T-cell (primary cell): ENCODE measurements at regions not wholly inside any gene's neighbourhood (a gene's known extent, or its start where the extent isn't known, plus 50 kb on each side); places are given as distances from the start of the nearest gene placed in this dataset.

ENCODE experiments used
- ATAC-seq, 4 experiments: fragments of 200-7000 bp in 3 of 4; fragments of 150-1000 bp in 1 of 4; cut with Tn5 transposase; replicated peaks in 1 of 4; 1 replicate in 3 of 4; 2 replicates in 1 of 4; pipeline ENCODE4 v1.10.0; 2021; ENCODE audit warnings: moderate library complexity in 3 of 4, mild to moderate bottlenecking in 2 of 4, moderate number of reproducible peaks in 1 of 4
- CTCF ChIA-PET, 2 donors: fragments of 300-600 bp; sonication (Branson Sonifier 250); formaldehyde crosslinking; loops; one replicate each; lab custom pipeline; 2022; ENCODE audit warnings: antibody characterized with exemption in 2 of 2; lab: Charles Lee
- POLR2A ChIA-PET, 2 donors: fragments of 300-600 bp; sonication (Branson Sonifier 250); formaldehyde crosslinking; loops; one replicate each; lab custom pipeline; 2022; ENCODE audit warnings: antibody characterized with exemption in 2 of 2; lab: Charles Lee
- DNase-seq, 35 experiments: peaks; one replicate each; pipeline versions ENCODE4 v3.0.0 to v3.0.0-alpha.2; 2013 to 2023
- H3K27ac ChIP-seq: one replicate; pipeline ENCODE4 v1.5.1; 2013; ENCODE audit warnings: low read length
- H3K27me3 ChIP-seq, 2 experiments: replicated peaks in 1 of 2; 1 replicate in 1 of 2; 2 replicates in 1 of 2; pipeline versions ENCODE4 v1.6.1 to v1.7.0; 2013; ENCODE audit warnings: low read length in 1 of 2, mixed read lengths in 1 of 2; ENCODE audit not compliant: control insufficient read depth in 2 of 2, insufficient read depth in 2 of 2; ENCODE audit errors: extremely low read depth in 1 of 2
- H3K36me3 ChIP-seq, 2 donors: 1 replicate in 1 of 2; 2 replicates in 1 of 2; pipeline versions ENCODE4 v1.6.1 to v1.7.0; 2013; ENCODE audit warnings: low read length in 1 of 2; ENCODE audit not compliant: control insufficient read depth in 2 of 2, insufficient read depth in 1 of 2; ENCODE audit errors: extremely low read depth in 1 of 2
- H3K4me1 ChIP-seq, 2 experiments: 1 replicate in 1 of 2; 2 replicates in 1 of 2; pipeline versions ENCODE4 v1.6.1 to v1.7.0; 2013; ENCODE audit warnings: low read length in 2 of 2, mixed read lengths in 1 of 2; ENCODE audit not compliant: insufficient read depth in 2 of 2, control insufficient read depth in 1 of 2; ENCODE audit errors: extremely low read depth in 1 of 2
- H3K4me3 ChIP-seq, 2 donors: 1 replicate in 1 of 2; 2 replicates in 1 of 2; pipeline versions ENCODE4 v1.5.1 to v1.7.0; 2013; ENCODE audit warnings: mild to moderate bottlenecking in 2 of 2, low read length in 1 of 2, moderate library complexity in 1 of 2; ENCODE audit not compliant: control insufficient read depth in 1 of 2; ENCODE audit errors: extremely low read depth in 1 of 2
- H3K9me3 ChIP-seq: 2 replicates; pipeline ENCODE4 v1.7.0; 2013
- H3K27ac Mint-ChIP-seq, 2 donors: one replicate each; pipeline ENCODE4 v1.8.0; 2020 to 2021; ENCODE audit warnings: mild to moderate bottlenecking in 2 of 2, mixed read lengths in 2 of 2
- H3K27me3 Mint-ChIP-seq, 2 donors: one replicate each; pipeline ENCODE4 v1.8.0; 2021 to 2022; ENCODE audit warnings: mixed read lengths in 2 of 2
- H3K36me3 Mint-ChIP-seq: one replicate; pipeline ENCODE4 v1.8.0; 2021; ENCODE audit warnings: mixed read lengths
- H3K4me1 Mint-ChIP-seq, 3 donors: one replicate each; pipeline ENCODE4 v1.8.0; 2020 to 2022; ENCODE audit warnings: mixed read lengths in 3 of 3, mild to moderate bottlenecking in 1 of 3
- H3K4me3 Mint-ChIP-seq, 3 donors: one replicate each; pipeline ENCODE4 v1.8.0; 2020 to 2022; ENCODE audit warnings: mild to moderate bottlenecking in 3 of 3, mixed read lengths in 3 of 3, moderate library complexity in 3 of 3
- H3K9me3 Mint-ChIP-seq, 3 donors: one replicate each; pipeline ENCODE4 v1.8.0; 2020 to 2022; ENCODE audit warnings: mixed read lengths in 3 of 3
- WGBS: methylation state at CpG from one replicate; pipeline ENCODE4 v1.1.5; 2013; ENCODE audit warnings: missing lambda C conversion rate; ENCODE audit not compliant: insufficient coverage; 5-methylcytosine and 5-hydroxymethylcytosine counted together

DNA sequence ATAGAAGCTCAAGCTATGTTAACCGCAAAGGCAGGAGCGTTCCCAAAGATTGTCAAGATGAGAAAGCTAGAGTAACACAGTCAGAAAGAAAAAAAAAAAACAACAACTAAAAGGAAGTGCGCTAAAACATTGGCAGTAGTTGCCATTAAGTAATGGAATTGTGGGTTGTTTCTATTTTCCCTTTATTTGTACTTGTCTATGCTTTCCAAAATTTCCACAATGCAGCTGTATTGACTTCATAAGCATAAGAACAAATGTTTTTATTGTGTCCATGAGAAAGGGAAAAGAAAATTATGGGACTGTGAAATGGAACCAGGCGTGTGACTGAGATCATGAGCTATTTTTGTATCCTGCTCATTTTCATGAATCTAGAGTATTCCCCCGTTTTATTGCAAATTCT is 153.4 kb downstream of the TMEM114 start:
- no peaks in the 10 kb centered on the region for H3K4me1 Mint-ChIP-seq
- Histone ChIP-seq H3K27me3 (peaks cover 0 to 7% of the 10 kb centered on the region in 2 experiments), H3K36me3 (no peaks in the 10 kb centered on the region), H3K4me3 (no peak overlapping the region), H3K9me3 (no peaks in the 10 kb centered on the region), H3K27ac (no peak overlapping the region), H3K4me1 (no peaks in the 10 kb centered on the region)
- WGBS: no CpG with 5 or more reads among the region's 5 CpGs
- POLR2A ChIA-PET: no interaction called here
- CTCF ChIA-PET: no interaction called here
- peaks cover 0 to 3% (median 0%) of the 10 kb centered on the region in 3 donors for H3K9me3 Mint-ChIP-seq
- H3K27me3 Mint-ChIP-seq: peaks cover 0 to 2% of the 10 kb centered on the region in 2 donors
- H3K4me3 Mint-ChIP-seq: no peak overlapping the region
- no peaks in the 10 kb centered on the region for H3K36me3 Mint-ChIP-seq
- ATAC-seq: no peak
- DNase-seq: no peak
- H3K27ac Mint-ChIP-seq: no peak overlapping the region

DNA sequence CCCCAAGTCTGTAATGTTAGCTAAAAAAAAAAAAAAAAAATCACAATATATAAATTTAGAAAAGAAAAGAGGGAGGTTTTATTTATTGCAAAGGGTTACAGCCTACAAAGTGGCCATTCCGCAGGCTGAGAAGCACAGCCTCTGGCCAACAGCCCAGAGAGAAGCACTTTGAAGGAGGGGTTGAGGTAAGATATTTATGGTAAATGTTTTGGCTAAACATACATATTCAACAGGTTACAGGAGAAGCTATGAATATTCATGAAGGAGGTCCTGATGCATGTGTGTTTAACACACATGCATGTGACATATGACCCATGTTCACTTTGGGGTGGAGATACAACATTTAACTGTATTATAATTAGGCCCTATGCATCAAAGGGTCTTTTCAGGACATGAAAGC is 158.5 kb downstream of the TMEM114 start:
- no peaks in the 10 kb centered on the region for H3K36me3 ChIP-seq
- ATAC-seq (no peak), DNase-seq (no peak)
- no peaks in the 10 kb centered on the region for H3K9me3 ChIP-seq
- H3K4me3 ChIP-seq: no peak overlapping the region
- H3K9me3 Mint-ChIP-seq: peaks cover 0 to 16% (median 6%) of the 10 kb centered on the region in 3 donors
- CTCF ChIA-PET: no interaction called here
- no peaks in the 10 kb centered on the region for H3K4me1 Mint-ChIP-seq
- H3K27me3 Mint-ChIP-seq: no peaks in the 10 kb centered on the region
- H3K4me3 Mint-ChIP-seq: no peak overlapping the region
- no peak overlapping the region for H3K27ac ChIP-seq
- WGBS: no CpG with 5 or more reads among the region's 1 CpG
- no peaks in the 10 kb centered on the region for H3K36me3 Mint-ChIP-seq
- POLR2A ChIA-PET: no interaction called here
- H3K27me3 ChIP-seq: no peaks in the 10 kb centered on the region
- H3K27ac Mint-ChIP-seq: no peak overlapping the region
- no peaks in the 10 kb centered on the region for H3K4me1 ChIP-seq

DNA sequence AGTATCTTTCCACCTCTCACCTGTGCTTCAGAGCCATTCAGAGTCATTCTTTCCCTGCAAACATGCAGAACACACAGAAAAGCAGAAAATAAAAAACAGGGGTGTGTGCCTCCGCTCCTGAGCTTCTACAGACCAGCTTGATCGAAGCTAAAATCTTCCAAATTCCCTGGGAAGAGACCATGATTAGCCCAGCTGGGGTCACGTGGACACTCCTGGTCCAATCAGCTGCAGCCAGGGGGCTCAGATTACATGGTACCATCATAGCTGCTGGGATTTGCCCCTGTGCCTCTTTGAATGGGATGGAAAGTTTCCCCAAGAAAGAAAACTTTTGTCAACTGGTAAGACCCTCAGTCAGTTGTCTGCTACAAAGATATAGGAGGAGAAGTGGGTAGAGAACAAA is 159.9 kb downstream of the TMEM114 start:
- Mint-ChIP-seq H3K9me3 (peaks cover 6 to 16% (median 9%) of the 10 kb centered on the region in 3 donors), H3K36me3 (no peaks in the 10 kb centered on the region), H3K27ac (no peak overlapping the region), H3K4me1 (no peaks in the 10 kb centered on the region), H3K4me3 (no peak overlapping the region), H3K27me3 (no peaks in the 10 kb centered on the region)
- Histone ChIP-seq H3K9me3 (no peaks in the 10 kb centered on the region), H3K27ac (no peak overlapping the region), H3K4me1 (no peaks in the 10 kb centered on the region), H3K36me3 (no peaks in the 10 kb centered on the region), H3K4me3 (no peak overlapping the region), H3K27me3 (no peaks in the 10 kb centered on the region)
- ATAC-seq (no peak), DNase-seq (no peak)
- ChIA-PET POLR2A (no interaction called here), CTCF (no interaction called here)
- WGBS: 56% methylated on average over 3 of the region's 3 CpGs

DNA sequence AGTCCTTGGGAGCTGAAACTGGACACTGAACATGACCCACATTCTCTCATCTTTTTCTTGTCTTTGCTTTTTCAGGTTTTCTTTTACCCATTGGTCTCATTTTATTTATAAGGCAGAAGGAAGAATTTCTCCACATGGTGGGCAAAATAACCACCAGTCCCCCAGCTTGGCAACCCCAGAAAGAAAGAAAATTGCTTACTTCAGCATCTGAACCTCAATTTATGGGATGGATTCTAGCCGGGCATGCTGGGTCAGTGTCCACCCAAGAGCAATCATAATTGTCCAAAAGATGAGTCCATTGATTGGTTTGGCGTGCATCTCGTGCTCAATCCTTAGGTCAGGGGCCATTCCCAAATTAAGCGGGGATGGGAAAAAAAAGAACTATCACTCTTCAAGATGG is 163.7 kb downstream of the TMEM114 start:
- Histone ChIP-seq H3K4me3 (no peak overlapping the region), H3K9me3 (no peaks in the 10 kb centered on the region), H3K36me3 (no peaks in the 10 kb centered on the region), H3K27ac (no peak overlapping the region), H3K4me1 (no peaks in the 10 kb centered on the region), H3K27me3 (no peaks in the 10 kb centered on the region)
- no peaks in the 10 kb centered on the region for H3K36me3 Mint-ChIP-seq
- ChIA-PET POLR2A (no interaction called here), CTCF (no interaction called here)
- no peaks in the 10 kb centered on the region for H3K27me3 Mint-ChIP-seq
- no peak for ATAC-seq
- H3K4me3 Mint-ChIP-seq: no peak overlapping the region
- no peak for DNase-seq
- no peak overlapping the region for H3K27ac Mint-ChIP-seq
- no peaks in the 10 kb centered on the region for H3K4me1 Mint-ChIP-seq
- H3K9me3 Mint-ChIP-seq: peaks cover 7 to 16% (median 9%) of the 10 kb centered on the region in 3 donors
- 93% methylated on average over 2 of the region's 4 CpGs for WGBS

DNA sequence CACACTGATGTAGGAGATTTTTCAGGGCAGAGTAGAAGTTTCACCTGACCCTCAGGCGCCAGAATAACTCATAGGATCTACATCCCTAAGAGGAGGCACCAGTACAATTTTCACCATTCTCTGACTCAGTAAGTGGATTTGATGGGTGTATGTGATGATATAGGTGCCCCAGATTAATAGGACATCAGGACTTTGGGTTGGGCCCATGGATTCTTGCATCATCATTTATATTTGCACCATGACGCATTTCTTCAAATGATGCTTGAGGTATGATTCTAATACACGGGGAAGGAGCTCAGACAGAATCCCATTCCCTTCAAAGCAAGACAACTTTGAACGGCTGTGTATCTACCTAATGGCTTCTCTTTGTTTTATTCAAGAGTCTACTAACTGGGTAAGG is 173.2 kb downstream of the TMEM114 start:
- Mint-ChIP-seq H3K27me3 (peaks cover 0 to 2% of the 10 kb centered on the region in 2 donors), H3K27ac (no peak overlapping the region), H3K9me3 (peaks cover 4 to 17% (median 8%) of the 10 kb centered on the region in 3 donors), H3K4me1 (no peaks in the 10 kb centered on the region), H3K4me3 (no peak overlapping the region), H3K36me3 (no peaks in the 10 kb centered on the region)
- ChIA-PET CTCF (no interaction called here), POLR2A (no interaction called here)
- H3K36me3 ChIP-seq: no peaks in the 10 kb centered on the region
- no peak overlapping the region for H3K4me3 ChIP-seq
- no CpG with 5 or more reads among the region's 4 CpGs for WGBS
- no peak overlapping the region for H3K27ac ChIP-seq
- H3K9me3 ChIP-seq: no peaks in the 10 kb centered on the region
- H3K4me1 ChIP-seq: no peaks in the 10 kb centered on the region
- DNase-seq (no peak), ATAC-seq (no peak)
- H3K27me3 ChIP-seq: no peaks in the 10 kb centered on the region

DNA sequence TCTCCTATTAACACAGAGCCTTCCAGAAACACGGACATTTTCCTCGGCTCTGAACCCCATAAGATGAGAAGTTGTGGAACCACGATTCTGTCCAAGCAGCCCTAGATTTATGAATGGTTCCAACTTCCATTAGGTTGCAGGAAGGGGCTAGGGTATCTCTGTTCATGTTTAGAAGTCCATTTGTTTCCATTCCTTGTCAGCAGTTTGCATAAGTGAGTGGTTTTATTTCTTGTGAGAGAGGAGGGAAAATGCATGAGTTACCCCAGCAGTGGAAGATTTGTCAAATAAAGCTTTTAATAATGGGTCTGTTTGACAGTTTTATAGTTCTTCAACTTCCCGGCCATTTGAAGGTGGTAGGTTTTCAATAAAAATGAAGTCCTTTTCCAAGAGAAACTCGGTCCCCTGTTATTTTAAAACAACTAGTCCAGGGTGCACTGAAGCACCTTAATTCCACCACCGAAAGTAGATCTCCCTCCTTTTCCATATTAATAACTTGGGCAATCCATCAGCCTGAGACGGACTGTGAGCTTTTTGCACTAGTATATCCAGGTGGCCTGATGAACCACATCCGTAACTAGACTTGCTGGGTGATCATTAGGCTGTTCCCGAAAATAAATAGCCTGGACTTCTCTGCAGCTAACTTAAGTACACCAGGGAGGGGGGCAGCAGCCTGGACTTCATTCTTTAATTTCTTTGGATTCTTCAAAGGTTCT is 181.3 kb downstream of the TMEM114 start:
- ChIA-PET CTCF (no interaction called here), POLR2A (no interaction called here)
- Histone ChIP-seq H3K4me1 (no peaks in the 10 kb centered on the region), H3K36me3 (no peaks in the 10 kb centered on the region), H3K27me3 (no peaks in the 10 kb centered on the region), H3K4me3 (no peak overlapping the region), H3K9me3 (no peaks in the 10 kb centered on the region), H3K27ac (no peak overlapping the region)
- Mint-ChIP-seq H3K9me3 (peaks cover 17 to 22% (median 20%) of the 10 kb centered on the region in 3 donors), H3K4me3 (no peak overlapping the region), H3K27ac (no peak overlapping the region), H3K27me3 (peaks cover 0 to 2% of the 10 kb centered on the region in 2 donors), H3K4me1 (no peaks in the 10 kb centered on the region), H3K36me3 (no peaks in the 10 kb centered on the region)
- DNase-seq: no peak
- 82% methylated on average over 3 of the region's 9 CpGs for WGBS
- no peak for ATAC-seq

DNA sequence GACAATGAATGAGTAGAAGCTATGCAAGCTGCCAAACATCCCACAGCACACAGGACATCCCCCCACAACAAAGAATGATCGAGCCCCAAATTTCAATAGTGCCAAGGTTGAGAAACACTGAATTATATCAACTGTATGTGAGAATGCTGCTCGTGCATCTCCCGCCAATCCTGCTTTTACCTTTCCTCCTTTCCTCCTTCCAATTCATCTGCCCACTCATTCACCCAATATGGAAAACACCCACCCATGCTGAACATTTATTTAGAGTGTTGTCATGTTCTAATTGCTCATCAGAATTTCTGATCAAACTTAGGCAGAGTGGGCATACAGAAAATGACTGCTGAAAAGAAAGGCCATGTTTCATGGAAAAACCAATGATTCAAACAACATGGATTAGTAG is 183.0 kb downstream of the TMEM114 start:
- Mint-ChIP-seq H3K27me3 (peaks cover 0 to 2% of the 10 kb centered on the region in 2 donors), H3K4me3 (no peak overlapping the region), H3K36me3 (no peaks in the 10 kb centered on the region), H3K4me1 (no peaks in the 10 kb centered on the region), H3K27ac (no peak overlapping the region), H3K9me3 (peaks cover 14 to 22% (median 20%) of the 10 kb centered on the region in 3 donors)
- no peaks in the 10 kb centered on the region for H3K4me1 ChIP-seq
- no peaks in the 10 kb centered on the region for H3K36me3 ChIP-seq
- ATAC-seq (no peak), DNase-seq (no peak)
- no peak overlapping the region for H3K27ac ChIP-seq
- CTCF ChIA-PET: no interaction called here
- no CpG with 5 or more reads among the region's 3 CpGs for WGBS
- POLR2A ChIA-PET: no interaction called here
- H3K27me3 ChIP-seq: no peaks in the 10 kb centered on the region
- H3K4me3 ChIP-seq: no peak overlapping the region
- H3K9me3 ChIP-seq: no peaks in the 10 kb centered on the region
